ENCODE measurements at regions not wholly inside any gene's neighbourhood (a gene's known extent, or its start where the extent isn't known, plus 50 kb on each side); places are given as distances from the start of the nearest gene placed in this dataset.
"Not testable (repeated sequence)": the region's sequence is repeated elsewhere in the genome, so short reads cannot be mapped to it uniquely, and the experiment has no call there.

DNA sequence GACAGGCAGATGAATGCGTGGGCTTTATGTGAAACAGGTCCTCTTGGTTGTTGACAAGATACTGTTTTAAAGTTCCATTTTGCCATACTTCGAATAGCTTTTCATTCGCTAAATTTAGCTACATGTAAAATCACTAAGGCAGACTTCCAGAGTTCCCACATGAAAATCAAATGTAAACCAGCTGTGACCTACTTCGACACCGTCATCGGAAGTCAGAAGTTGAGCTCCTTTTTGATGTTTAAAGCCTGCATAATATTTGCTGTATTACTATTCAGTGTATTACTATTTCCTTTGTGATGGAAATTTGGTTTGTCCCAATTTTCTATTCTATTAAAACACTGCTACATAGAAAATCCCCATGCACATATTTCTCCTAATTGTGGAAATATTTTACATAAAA, 115.3 kb downstream of the IGLL1 start:
- DNase-seq: not testable (repeated sequence)

DNA sequence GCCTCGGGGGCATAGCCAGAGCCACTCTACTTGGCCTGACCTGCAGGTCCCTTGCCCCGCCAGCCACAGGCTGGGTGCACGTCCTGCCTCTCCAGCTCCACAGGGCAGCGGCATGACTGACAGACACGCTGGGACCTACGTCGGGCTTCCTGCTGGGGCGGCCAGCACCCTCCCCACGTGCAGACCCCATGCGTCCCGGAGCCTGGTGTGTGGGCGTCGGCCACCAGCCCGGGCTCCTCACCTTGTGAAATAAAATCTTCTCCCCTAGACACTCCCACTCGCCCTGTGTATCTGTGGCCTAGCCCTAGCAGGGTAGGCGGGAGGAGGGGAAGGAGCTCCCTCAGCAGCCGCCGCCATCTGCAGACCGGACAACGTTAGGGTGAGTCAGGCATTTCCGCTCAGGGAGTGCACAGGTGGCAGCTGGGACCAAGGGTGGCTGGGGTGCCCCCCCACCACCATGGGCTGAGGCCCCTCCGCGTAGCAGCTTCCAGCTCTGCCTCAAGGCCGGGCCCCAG, 119.5 kb downstream of the IGLL1 start:
- not testable (repeated sequence) for DNase-seq

DNA sequence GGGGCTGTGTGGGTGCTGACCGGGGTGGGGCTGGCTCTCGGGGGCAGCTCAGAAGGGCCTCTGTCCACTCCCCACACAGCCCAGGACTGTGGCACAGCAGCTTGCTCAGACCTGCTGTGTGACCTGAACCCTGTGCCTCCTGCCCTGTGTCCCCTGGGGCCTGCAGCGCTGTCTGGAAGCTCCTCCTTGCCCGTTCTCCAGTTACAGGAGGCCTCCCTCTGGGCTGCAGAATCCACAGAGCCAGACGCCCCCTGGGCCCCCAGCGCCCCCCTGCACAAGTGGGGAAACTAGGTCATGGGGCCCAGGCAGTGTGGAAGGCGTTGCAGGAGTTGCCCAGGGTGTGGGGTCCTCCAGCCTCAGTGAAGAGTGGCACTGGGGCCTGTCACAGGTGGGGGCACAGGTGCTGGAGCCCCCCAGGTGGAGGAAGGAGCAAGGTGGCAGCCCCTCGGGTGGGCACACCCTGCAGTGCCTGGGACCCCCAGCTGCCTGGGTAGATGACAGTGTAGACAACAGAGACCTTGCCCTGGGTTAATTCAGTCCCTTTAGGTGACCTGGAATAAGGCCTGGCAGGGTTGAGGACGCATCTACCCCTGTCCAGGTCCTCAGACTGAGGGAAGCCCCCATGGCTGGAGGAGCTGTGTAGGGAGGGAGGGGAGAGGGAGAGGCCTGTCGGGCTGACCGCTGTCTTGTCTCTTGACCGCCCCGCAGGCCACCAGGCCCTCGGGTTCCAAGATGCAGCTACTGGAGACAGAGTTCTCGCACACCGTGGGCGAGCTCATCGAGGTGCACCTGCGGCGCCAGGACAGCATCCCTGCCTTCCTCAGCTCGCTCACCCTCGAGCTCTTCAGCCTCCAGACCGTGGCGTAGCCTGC, 120.2 kb downstream of the IGLL1 start:
- DNase-seq: not testable (repeated sequence)

DNA sequence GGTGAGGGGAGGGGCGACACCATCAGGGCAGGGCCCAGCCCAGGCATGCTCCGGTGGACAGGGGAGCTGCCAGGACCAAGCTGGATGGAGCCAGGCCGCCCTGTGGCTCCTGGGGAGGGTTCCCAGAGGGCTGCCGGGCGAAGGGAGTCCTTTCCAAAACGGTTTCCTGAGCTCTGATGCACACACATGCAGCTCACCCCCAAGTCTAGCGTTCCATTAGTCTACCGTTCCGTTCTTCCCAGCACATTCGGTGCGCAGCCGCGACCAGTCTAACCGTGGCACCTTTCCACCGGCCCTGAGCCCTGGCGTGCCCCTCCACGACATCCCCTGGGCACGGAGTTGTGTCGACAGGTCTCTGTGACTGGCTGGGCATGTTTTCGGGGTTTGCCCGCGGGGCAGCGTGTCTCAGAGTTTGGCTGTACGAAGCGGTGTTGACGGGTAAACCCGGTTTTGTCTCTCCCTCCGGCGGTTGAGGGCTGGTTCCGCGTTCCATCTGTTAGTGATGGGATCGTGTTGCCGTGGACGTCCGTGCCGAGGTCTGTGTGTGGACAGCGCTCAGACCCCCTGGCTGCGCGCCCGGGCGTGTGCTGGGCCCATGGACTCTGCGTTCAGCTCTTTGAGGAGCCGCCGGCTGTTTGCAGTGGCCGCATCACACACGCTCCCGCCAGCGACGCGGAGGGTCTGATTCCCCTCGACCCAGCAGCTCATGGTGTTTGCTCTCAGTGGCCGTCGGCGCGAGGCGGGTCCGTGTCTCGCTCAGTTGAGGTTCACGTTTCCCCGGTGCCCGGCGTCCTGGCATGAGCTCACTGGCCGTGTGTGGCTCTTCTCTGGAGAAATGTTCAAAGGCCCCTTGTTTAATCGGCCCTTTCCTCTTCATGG, 121.2 kb downstream of the IGLL1 start:
- DNase-seq: no peak

DNA sequence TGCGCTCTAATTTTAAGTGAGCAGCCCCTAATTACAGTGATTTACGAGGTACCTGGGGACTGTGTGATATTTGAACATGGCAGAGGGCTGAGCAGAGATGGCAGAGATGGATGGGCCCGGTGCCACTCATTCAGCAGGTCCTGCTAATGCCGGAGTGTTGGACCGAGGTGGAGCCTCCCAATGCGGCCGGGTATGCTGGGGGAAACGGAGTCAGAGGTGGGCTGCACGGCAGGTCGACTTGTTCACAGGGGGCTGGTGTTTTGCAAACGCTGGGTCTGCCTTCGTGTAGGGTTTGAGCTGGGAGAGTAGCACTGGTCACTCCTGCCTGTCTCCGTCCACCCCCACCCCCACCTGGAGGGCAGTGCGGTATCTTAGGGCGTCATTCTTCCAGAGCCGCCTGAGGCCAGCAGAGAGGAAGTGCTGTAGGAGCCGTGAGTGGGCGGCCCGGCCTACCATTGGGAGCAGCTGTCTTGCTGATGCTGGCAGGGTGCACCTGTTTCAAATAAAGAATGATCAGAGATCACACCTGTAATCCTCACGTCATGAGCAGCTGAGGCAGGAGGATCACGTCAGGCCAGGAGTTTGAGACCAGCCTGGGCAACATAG, 122.6 kb downstream of the IGLL1 start:
- DNase-seq: no peak

DNA sequence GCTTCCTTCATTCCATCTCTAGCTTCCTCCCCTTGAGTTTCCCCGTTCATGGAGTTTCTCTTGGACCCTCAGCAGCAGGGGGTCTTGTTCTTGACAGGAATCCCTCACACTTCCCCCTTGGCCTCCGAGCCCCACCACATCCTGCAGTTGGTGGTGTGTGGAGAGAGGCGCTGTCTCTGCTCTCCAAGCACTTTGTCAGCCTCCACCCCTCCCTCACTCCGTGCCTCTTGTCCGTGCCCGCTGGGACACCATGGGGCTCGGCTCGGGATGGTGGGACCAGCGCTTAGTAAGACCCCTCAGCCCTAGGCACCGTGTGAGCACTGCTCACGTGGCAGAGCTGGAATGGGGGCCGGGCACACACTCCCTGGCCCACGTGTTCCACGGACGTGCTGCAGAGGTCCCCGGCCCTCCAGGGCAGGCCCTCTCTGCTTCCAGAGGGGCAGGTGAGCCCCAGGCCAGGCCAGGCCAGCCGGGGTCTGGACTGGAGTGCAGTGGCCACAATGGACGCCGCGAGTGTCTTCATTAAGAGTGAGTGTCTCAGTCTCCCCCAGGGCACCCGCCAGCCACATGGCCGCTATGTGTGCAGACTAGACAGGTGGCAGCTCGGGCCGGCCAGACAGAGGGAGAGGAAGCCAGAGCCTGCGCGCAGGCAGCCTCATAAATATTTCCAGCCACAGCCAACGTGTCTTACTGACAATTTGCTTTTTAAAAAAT, 123.3 kb downstream of the IGLL1 start:
- not testable (repeated sequence) for DNase-seq

DNA sequence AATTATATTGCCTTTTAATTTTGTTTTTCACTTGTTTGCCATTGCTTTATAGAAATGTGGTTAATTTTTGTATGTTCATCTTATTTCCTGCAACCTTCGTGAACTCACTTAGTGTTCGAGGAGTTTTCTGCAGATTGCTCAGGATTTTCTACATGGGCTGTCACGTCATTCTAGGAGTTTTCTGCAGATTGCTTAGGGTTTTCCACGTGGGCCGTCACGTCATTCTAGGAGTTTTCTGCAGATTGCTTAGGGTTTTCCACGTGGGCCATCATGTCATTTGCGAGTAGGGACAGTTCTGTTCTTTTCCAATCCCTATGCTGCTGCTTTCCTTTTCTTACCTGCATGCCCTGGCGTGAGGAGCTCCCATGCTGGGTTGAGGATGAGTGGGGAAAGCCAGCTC, 125.7 kb downstream of the IGLL1 start:
- DNase-seq: not testable (repeated sequence)

DNA sequence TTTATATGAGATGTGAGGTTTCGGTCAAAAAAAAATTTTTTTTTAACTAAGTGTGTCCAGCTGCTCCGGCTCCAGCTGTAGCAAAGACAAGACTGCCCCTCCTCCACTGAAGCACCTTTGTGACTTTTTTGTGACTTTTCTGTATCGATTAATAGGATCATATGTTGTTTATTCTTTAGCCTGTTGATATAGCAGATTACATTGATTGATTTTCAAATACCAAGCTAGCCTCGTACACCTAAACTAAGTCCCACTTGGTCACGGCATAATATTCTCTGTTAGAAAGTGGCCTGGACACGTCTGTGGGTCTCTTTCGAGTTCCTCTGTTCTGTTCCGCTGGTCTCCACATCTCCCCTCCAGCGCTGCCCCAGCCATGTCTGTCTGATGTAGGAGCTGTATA, 126.8 kb downstream of the IGLL1 start:
- DNase-seq: no peak

DNA sequence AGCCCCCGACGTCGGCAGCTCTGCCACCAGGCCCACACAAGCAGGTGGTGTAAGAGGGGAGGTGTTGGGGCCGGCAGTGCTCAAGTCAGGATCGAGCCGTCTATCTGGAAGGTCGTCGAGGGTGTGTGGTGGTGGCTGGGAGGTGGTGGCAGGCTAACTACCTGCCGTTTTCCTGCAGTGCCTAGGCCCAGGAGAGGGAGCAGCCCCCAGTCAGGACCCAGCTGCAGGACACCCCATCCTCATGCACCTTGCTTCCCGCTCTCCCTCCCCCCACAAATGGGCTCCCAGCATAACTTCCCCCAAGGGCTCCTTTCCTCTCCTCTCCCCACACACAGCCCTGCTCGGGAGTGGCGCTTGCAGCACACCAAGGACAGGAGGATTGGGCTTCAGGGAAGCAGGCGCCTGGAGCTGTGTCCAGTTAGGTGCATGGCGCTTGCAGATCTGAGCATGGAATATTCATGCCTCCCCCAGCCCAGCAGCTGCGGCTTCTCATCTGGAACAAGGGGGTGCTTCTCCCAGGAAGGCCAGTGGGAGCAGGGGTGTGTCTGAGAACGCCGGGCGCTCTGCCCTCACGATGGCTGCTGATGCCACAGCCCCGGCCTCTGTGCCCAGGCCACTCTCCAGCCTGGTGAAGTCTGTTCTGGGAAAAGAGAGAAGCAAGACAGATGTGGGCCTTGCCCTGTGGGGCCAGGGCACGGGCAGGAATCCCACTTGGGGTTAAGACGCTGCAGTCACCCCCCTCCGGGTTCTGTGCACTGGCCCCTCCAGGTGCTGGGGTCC, 127.7 kb downstream of the IGLL1 start:
- no peak for DNase-seq

DNA sequence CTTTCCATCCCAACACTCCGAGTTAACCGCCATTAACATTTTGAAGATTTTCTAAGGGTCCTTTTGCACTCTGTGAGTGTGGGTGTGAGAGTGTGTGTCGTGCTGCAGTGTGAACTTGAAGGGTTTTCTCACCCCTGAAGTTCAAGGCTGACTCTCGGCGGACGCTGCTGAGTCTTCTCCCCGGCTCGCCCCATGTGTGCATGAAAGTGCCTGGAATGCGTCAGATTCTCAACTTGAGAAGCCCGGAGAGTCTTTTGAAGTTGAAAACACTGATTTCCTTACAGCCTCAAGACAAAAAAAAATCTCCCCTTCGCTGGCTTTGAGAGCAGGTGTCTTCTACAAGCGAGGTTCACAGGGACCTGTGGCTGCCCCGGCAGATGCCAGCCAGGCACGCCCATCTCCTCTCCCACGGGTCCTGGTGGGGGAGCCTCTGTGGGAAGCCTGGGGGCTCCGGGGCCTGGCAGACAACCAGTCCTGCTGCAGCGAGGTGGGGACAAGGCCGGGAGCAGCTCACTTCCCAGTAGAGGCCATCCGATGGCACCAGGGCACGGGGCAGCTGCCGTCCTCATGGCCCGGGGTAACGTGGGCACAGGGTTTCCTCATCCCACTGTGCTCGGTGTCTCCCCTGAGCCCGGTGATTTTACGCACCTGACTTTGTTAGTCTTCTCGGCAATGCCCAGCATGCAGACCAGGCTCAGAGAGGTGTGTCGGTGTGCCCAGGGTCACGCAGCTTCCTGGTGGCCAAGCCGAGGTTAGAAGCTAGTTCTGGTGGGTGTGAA, 128.4 kb downstream of the IGLL1 start:
- DNase-seq: not testable (repeated sequence)

DNA sequence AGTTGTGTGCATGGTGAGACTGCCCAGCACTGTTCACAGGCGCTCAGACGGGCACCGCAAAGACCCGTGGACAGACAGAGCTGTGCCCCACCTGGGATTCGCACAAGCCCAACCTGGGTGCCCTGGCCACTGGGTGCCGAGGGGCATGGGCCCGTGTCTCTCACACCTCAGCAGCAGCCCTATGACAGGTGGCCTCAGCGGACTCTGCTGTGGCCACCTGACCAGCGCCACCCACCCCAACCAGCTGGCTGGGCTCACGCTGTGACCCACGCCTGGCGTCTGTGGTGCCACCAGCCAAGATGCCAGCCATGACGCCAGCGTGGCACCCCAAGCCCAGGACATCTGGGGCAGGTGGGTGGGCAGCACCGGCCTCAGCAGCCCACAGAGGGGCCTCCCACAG, 129.3 kb downstream of the IGLL1 start:
- not testable (repeated sequence) for DNase-seq

DNA sequence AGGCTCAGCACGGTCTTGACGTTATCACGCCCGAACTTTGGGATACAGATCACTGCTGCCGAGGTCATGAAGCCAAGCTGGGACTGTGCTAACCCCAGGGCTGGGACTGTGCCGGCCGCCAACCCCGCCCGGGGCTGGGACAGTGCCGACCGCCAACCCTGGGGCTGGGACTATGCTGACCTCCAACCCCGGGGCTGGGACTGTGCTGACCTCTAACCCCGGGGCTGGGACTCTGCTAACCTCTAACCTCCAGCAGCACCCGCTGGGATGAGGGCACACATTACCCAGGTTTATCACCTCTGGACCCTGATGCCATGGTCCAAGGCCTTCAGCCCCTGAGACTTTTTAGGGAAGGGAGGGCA, 129.7 kb downstream of the IGLL1 start:
- no peak for DNase-seq

DNA sequence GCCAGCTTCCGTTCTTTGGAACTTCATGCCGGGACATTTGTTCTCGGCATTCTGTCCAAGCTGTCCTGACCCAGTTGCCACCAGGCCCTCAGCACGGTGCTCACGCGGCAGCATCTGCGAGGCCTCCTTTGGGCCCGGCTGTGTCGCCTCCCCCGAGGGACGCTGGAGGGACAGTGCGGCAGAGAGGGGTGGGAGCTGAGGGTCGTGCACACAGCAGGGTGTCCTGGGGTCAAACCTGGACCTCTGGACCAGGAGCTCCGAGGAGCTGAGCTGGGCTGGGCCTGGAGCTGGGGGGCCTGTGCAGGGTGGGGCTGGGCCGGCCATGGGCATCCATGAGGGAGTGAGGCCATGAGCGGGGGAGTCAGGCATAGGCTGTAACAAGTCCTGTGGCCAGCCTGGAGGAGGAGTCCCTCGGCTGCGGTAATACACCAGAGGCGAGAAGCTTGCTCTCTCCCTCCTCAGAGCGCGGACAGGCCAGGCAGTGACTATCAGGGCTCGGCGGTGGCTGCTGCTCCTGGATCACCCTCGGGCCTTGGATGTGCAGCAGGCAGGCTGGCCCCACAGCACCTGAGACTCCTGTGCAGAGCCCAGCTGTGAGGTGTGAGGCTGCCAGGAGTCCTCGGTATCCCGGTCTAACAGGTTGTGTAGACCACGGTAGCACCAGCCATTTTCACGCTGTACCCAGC, 130.2 kb downstream of the IGLL1 start:
- peak in 12 of 58 donors; percentile 5 to 45 (median 19) for DNase-seq

DNA sequence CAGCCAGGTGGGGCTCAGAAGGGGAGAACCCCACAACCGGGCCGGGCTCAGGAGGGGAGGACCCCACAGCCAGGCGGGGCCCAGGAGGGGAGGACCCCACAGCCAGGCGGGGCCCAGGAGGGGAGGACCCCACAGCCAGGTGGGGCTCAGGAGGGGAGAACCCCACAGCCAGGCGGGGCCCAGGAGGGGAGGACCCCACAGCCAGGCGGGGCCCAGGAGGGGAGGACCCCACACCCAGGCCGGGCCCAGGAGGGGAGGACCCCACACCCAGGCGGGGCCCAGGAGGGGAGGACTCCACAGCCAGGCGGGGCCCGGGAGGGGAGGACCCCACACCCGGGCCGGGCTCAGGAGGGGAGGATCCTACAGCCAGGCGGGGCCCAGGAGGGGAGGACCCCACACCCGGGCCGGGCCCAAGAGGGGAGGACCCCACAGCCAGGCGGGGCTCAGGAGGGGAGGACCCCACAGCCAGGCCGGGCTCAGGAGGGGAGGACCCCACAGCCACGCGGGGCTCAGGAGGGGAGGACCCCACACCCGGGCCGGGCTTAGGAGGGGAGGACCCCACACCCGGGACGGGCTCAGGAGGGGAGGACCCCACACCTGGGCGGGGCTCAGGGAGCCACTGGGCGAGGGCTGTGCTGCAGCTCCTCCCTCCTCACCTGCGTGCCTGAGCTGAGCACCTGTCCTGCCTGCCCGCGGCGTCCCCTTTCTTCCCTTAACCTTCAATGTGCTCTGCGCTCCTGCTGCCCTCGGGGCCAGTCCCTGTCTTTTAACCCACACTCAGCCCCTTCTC, 131.4 kb downstream of the IGLL1 start:
- not testable (repeated sequence) for DNase-seq

DNA sequence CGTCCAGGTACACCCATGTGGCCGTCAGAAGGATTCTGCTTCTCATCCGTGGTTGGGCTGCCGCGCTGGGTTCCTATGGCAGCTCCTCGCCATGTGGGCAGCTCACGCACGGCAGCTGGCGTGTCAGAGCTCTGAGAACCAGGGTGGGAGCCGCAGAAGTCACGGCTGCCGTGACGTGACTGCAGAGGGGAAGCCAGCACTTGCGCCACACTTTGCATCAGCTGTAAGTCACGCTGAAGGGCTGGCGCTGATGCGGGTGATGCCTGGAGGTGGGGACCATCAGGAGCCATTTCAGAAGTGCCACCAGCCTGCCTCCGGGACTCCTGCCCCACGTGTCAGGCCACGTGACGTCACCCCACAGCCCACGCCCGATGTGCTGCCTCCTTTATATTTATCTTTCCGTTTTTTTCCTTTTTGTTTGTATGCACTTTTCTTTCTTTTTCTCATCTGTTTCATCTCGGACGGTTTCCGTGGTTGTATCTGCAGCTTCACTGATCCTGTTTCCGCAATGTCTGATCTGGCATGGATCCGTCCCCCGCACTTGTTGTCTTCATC, 133.2 kb downstream of the IGLL1 start:
- no peak for DNase-seq

DNA sequence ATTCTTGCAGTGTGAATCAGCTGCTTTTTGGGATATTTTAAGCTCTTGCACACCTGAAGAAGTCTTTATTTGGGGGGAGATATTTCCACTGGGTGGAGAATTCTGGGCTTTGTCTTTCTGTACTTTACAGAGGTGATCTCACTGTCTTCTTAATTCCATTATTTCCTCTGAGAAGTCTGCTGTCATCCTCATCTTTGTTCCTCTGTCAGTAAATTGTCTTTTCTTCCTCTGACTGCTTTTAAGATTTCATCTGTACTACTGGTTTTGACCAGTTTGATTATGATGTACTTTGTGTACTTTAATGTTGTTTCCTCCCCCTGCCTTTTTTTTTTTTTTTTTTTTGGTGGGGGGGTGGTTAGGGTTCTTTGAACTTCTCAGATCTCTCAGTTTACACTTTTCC, 133.9 kb downstream of the IGLL1 start:
- not testable (repeated sequence) for DNase-seq

DNA sequence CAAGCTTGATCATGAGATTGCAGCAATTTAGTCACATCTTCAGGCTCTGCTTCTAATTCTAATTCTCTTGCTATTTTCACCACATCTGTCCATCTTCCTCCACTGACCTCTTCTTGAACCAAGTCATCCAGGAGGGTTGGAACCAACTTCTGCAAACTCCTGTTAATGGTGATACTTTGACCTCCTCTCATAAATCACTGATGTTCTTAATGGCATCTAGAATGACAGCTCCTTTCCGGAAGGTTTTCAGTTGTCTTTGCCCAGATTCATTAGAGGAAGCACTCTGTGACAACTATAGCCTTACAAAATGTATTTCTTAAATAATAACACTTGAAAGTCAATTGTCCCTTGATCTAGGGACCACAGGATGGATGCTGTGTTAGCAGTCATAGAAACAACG, 136.2 kb downstream of the IGLL1 start:
- not testable (repeated sequence) for DNase-seq

DNA sequence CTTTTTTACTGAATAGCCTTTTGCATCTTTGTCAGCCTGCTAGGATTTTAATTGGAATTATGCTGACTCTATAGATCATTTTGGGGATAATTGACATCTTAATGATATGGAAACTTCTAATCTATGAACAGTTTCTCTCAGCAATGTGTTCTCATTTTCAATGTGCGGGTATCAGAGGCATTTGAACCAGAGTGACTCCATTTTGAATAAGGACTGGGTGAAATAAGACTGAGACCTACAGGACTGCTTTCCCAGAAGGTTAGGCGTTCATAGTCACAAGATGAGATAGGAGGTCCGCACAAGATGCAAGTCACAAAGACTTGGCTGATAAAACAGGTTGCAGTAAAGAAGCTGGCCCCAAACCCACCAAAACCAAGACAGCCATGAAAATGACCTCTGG, 140.5 kb downstream of the IGLL1 start:
- DNase-seq: not testable (repeated sequence)

All from anterior cingulate cortex (tissue), 58 donors.